GM12892 (cell line): ENCODE measurements at regions not wholly inside any gene's neighbourhood (a gene's known extent, or its start where the extent isn't known, plus 50 kb on each side); places are given as distances from the start of the nearest gene placed in this dataset.

Source experiments
- POLR2A ChIP-seq: IDR thresholded peaks from 2 replicates; pipeline ENCODE4 v1.6.1; 2011; ENCODE audit warnings: low read depth, low read length, control low read depth
- POLR2AphosphoS5 ChIP-seq: IDR thresholded peaks from 2 replicates; pipeline ENCODE4 v1.6.1; 2011; ENCODE audit warnings: low read depth, low read length, control low read depth

- TF ChIP-seq POLR2AphosphoS5 (no peak), POLR2A (no peak)
Measured at GRCh38 chr2:181766129-181766528, 85.8 kb upstream of the NEUROD1 start.
